Common myeloid progenitor, CD34-positive (primary cell): ENCODE measurements at regions not wholly inside any gene's neighbourhood (a gene's known extent, or its start where the extent isn't known, plus 50 kb on each side); places are given as distances from the start of the nearest gene placed in this dataset.
"Not testable (repeated sequence)": the region's sequence is repeated elsewhere in the genome, so short reads cannot be mapped to it uniquely, and the experiment has no call there.

Source experiments
- CTCF ChIA-PET: fragments of 350-600 bp; sonication (Branson Sonifier 250); formaldehyde crosslinking; loops from one replicate; lab custom pipeline; 2021; ENCODE audit warnings: antibody characterized with exemption; lab: Charles Lee
- POLR2A ChIA-PET: fragments of 350-600 bp; sonication (Branson Sonifier 250); formaldehyde crosslinking; loops from one replicate; lab custom pipeline; 2021; ENCODE audit warnings: antibody characterized with exemption; lab: Charles Lee
- DNase-seq, 3 donors: peaks; one replicate each; pipeline versions ENCODE4 v3.0.0 to v3.0.0-alpha.2; 2013
- H3K27ac ChIP-seq, 2 experiments: 1 replicate in 1 of 2; 2 replicates in 1 of 2; pipeline ENCODE4 v1.7.0; 2013; ENCODE audit warnings: inconsistent platforms in 2 of 2, low read length in 2 of 2, mild to moderate bottlenecking in 2 of 2, low read depth in 1 of 2, moderate library complexity in 1 of 2; ENCODE audit not compliant: severe bottlenecking in 2 of 2, insufficient read depth in 1 of 2, poor library complexity in 1 of 2
- H3K27me3 ChIP-seq, 5 experiments: replicated peaks in 2 of 5; 1 replicate in 3 of 5; 2 replicates in 2 of 5; pipeline versions ENCODE4 v1.6.1 to v1.7.0; 2013; ENCODE audit warnings: low read length in 4 of 5, mild to moderate bottlenecking in 2 of 5, moderate library complexity in 2 of 5, inconsistent platforms in 1 of 5; ENCODE audit not compliant: insufficient read depth in 5 of 5, control insufficient read depth in 4 of 5
- H3K36me3 ChIP-seq, 4 experiments: 1 replicate in 2 of 4; 2 replicates in 2 of 4; pipeline versions ENCODE4 v1.6.1 to v1.7.0; 2013; ENCODE audit warnings: low read length in 3 of 4, control low read depth in 1 of 4, mild to moderate bottlenecking in 1 of 4; ENCODE audit not compliant: control insufficient read depth in 4 of 4, insufficient read depth in 4 of 4
- H3K4me1 ChIP-seq, 4 experiments: 1 replicate in 3 of 4; 2 replicates in 1 of 4; pipeline versions ENCODE4 v1.6.1 to v1.7.1; 2013; ENCODE audit warnings: low read length in 3 of 4, mild to moderate bottlenecking in 3 of 4, control low read depth in 1 of 4, inconsistent platforms in 1 of 4, moderate library complexity in 1 of 4; ENCODE audit not compliant: control insufficient read depth in 4 of 4, insufficient read depth in 4 of 4; ENCODE audit errors: control extremely low read depth in 1 of 4
- H3K4me3 ChIP-seq, 7 experiments: 1 replicate in 4 of 7; 2 replicates in 3 of 7; pipeline versions ENCODE4 v1.5.1 to v1.7.0; 2013; ENCODE audit warnings: mild to moderate bottlenecking in 7 of 7, low read length in 6 of 7, moderate library complexity in 6 of 7, inconsistent platforms in 2 of 7, low read depth in 2 of 7, control low read depth in 1 of 7; ENCODE audit not compliant: insufficient read depth in 4 of 7, control insufficient read depth in 1 of 7; ENCODE audit errors: extremely low read depth in 1 of 7
- H3K9me3 ChIP-seq, 5 experiments: 1 replicate in 4 of 5; 2 replicates in 1 of 5; pipeline versions ENCODE4 v1.6.1 to v1.7.1; 2013; ENCODE audit warnings: low read length in 4 of 5, mild to moderate bottlenecking in 2 of 5, inconsistent platforms in 1 of 5, low read depth in 1 of 5, moderate library complexity in 1 of 5; ENCODE audit not compliant: control insufficient read depth in 4 of 5, insufficient read depth in 2 of 5; ENCODE audit errors: control extremely low read depth in 1 of 5
- WGBS: methylation state at CpG from one replicate; pipeline ENCODE4 v1.1.5; 2013; ENCODE audit not compliant: insufficient coverage; 5-methylcytosine and 5-hydroxymethylcytosine counted together

- POLR2A ChIA-PET, H3K4me3 ChIP-seq, DNase-seq, H3K27ac ChIP-seq, H3K36me3 ChIP-seq, H3K4me1 ChIP-seq, H3K9me3 ChIP-seq, H3K27me3 ChIP-seq: not testable (repeated sequence)
- WGBS: no CpG with 5 or more reads among the region's 2 CpGs
- CTCF ChIA-PET: interaction anchor here (0.6 to 1.5 kb wide), 3 partner anchors 18 to 82 kb away, joined by 3 read pairs; no protein-coding TSS in a partner anchor
Measured at GRCh38 chr1:182247813-182248212, 143.8 kb downstream of the GLUL start.

- H3K4me1 ChIP-seq: peaks cover 0 to 2% (median 0%) of the 10 kb centered on the region in 4 experiments
- no peak overlapping the region for H3K4me3 ChIP-seq
- WGBS: 84% methylated on average over 5 of the region's 5 CpGs
- H3K27me3 ChIP-seq: no peaks in the 10 kb centered on the region
- ChIA-PET CTCF (interaction anchor here (1.8 kb wide), 1 partner anchor 8 kb away, joined by 5 read pairs; no protein-coding TSS in a partner anchor), POLR2A (no interaction called here)
- no peaks in the 10 kb centered on the region for H3K9me3 ChIP-seq
- no peak for DNase-seq
- H3K27ac ChIP-seq: no peak overlapping the region
- no peaks in the 10 kb centered on the region for H3K36me3 ChIP-seq
Measured at GRCh38 chr1:182246783-182247182, 144.8 kb downstream of the GLUL start.

DNA sequence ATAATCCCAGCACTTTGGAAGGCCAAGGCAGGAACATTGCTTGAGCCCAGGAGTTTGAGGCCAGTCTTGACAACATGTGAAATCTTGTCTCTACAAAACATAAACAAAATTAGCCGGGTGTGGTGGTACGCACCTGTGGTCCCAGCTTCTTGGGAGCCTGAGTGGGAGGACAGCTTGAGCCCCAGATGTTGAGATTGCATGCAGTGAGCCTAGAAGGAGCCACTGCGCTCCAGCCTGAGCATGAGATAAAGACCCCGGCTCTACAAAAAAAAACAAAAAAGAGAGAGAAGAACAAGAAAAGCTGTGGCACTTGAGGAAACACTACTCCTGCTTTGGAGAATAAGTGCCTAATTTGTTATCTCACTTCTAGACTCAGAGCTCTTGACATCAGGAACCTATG, 146.6 kb downstream of the GLUL start:
- Histone ChIP-seq H3K9me3 (no peaks in the 10 kb centered on the region), H3K27me3 (no peaks in the 10 kb centered on the region), H3K36me3 (no peaks in the 10 kb centered on the region), H3K4me3 (no peak overlapping the region), H3K27ac (no peak overlapping the region), H3K4me1 (peaks cover 0 to 2% (median 0%) of the 10 kb centered on the region in 4 experiments)
- POLR2A ChIA-PET: interaction anchor here (0.7 kb wide), 1 partner anchor 168 kb away, joined by 7 read pairs; no protein-coding TSS in a partner anchor
- CTCF ChIA-PET: interaction anchor here (1.8 kb wide), 1 partner anchor 10 kb away, joined by 5 read pairs; no protein-coding TSS in a partner anchor
- no CpG with 5 or more reads among the region's 4 CpGs for WGBS
- DNase-seq: no peak

GRCh38 chr1:182244451-182244850, 147.1 kb downstream of the GLUL start:
- POLR2A ChIA-PET: no interaction called here

DNA sequence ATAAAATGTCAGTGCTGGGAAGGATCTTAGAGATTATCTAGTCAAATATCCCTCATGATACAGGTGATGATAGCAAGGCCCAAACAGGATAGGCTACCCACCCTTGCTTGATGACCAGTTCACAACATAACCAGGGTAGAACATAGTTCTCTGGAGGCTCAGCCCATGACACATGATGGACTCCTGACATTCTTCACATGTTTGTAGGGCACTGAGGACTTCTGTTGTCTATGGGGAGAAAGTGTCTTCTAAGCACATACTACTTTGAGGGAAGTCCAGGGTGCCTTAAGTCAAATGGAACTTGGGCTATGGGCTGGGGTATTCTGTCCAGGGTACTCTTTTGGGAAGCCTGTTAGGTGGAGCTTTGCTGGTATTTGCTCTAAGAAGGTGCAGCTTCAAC, 148.9 kb downstream of the GLUL start:
- ChIA-PET CTCF (no interaction called here), POLR2A (no interaction called here)
- no peak overlapping the region for H3K4me3 ChIP-seq
- no peaks in the 10 kb centered on the region for H3K9me3 ChIP-seq
- peaks cover 0 to 2% (median 0%) of the 10 kb centered on the region in 4 experiments for H3K4me1 ChIP-seq
- DNase-seq: no peak
- no peak overlapping the region for H3K27ac ChIP-seq
- no peaks in the 10 kb centered on the region for H3K36me3 ChIP-seq
- no peaks in the 10 kb centered on the region for H3K27me3 ChIP-seq

More at GRCh38 chr1:182244451-182244850, 147.1 kb downstream of the GLUL start:
- H3K27me3 ChIP-seq: no peaks in the 10 kb centered on the region
- DNase-seq: no peak
- H3K9me3 ChIP-seq: no peaks in the 10 kb centered on the region
- WGBS: 100% methylated on average over 1 of the region's 2 CpGs
- H3K36me3 ChIP-seq: no peaks in the 10 kb centered on the region
- peaks cover 0 to 2% (median 0%) of the 10 kb centered on the region in 4 experiments for H3K4me1 ChIP-seq
- no peak overlapping the region for H3K27ac ChIP-seq
- H3K4me3 ChIP-seq: no peak overlapping the region
- CTCF ChIA-PET: no interaction called here

DNA sequence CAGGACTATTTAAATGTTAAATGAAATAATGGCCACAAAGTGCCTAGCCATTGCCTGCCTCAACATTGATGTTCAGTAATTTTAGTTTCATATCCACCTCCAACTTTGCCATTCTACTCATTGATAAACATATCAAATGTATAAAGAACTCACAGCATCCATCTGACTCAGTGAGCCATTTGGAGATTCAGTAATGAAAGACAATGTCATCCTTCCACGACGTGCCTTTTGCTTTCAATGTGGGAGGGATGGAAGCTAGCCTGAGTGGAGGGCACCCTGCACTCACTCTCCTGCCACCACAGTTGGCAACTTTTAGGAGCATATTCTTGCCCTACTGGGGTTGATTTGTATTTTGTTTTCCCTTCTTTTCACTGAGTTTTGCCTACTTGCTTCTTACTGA, 151.5 kb downstream of the GLUL start:
- POLR2A ChIA-PET: no interaction called here
- Histone ChIP-seq H3K27me3 (no peaks in the 10 kb centered on the region), H3K4me1 (peaks cover 0 to 14% (median 5%) of the 10 kb centered on the region in 4 experiments), H3K9me3 (no peaks in the 10 kb centered on the region), H3K36me3 (no peaks in the 10 kb centered on the region), H3K27ac (no peak overlapping the region), H3K4me3 (no peak overlapping the region)
- 93% methylated on average over 2 of the region's 2 CpGs for WGBS
- CTCF ChIA-PET: no interaction called here
- DNase-seq: no peak

GRCh38 chr1:182238421-182238820, 153.2 kb downstream of the GLUL start:
- Histone ChIP-seq H3K27ac (no peak overlapping the region), H3K4me3 (no peak overlapping the region), H3K4me1 (peaks cover 0 to 14% (median 5%) of the 10 kb centered on the region in 4 experiments), H3K27me3 (no peaks in the 10 kb centered on the region), H3K9me3 (no peaks in the 10 kb centered on the region), H3K36me3 (no peaks in the 10 kb centered on the region)
- ChIA-PET CTCF (no interaction called here), POLR2A (no interaction called here)
- no peak for DNase-seq
- WGBS: 100% methylated on average over 1 of the region's 1 CpG
